ENCODE measurements at regions not wholly inside any gene's neighbourhood (a gene's known extent, or its start where the extent isn't known, plus 50 kb on each side); places are given as distances from the start of the nearest gene placed in this dataset.
"Not testable (repeated sequence)": the region's sequence is repeated elsewhere in the genome, so short reads cannot be mapped to it uniquely, and the experiment has no call there.

DNA sequence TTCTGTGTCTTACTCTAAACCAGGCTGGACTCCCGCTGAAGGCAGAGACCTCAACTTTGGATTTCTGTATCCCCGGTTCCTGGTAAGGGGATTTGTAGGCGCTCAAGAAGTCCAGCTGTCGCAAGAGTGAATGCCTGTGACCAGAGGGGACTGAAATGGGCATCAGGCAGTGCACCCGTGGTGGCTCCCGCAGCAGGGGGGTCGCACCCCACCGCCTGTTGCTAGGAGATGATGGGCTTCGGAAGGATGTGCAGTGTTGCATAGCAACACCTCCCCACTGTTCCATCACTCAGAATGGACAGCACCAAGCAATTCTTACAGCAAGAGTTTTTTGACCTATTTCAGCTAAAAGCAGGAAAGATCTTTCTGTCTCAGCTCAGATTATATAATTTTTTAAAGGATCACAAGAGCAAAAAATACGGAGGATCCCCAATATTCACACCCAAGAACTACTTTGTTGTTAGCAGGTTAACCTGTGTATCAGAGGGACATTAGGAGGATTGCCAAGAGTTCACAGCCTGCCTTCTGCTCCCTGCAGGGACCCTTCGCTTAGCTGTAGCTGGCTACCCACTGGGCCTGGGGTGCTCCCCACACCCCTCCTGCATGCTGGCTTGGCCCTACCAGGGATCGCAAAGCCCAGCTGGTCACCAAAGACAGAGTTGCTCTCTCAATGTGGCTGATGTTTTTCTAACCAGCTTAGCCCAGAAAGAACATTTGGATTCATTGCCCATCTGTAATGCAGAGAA is 63.8 kb downstream of the SOWAHC start:
- peak overlapping the region in 2 of 4 donors; percentile 9 to 41 for H3K27ac ChIP-seq
- TF ChIP-seq POLR2AphosphoS5 (IDR thresholded peaks at IDR 0.05): no peak
- TF ChIP-seq POLR2A (IDR thresholded peaks at IDR 0.05): no peak
- no peak for TF ChIP-seq EP300 (IDR thresholded peaks at IDR 0.05)
- TF ChIP-seq, protein P1, sequence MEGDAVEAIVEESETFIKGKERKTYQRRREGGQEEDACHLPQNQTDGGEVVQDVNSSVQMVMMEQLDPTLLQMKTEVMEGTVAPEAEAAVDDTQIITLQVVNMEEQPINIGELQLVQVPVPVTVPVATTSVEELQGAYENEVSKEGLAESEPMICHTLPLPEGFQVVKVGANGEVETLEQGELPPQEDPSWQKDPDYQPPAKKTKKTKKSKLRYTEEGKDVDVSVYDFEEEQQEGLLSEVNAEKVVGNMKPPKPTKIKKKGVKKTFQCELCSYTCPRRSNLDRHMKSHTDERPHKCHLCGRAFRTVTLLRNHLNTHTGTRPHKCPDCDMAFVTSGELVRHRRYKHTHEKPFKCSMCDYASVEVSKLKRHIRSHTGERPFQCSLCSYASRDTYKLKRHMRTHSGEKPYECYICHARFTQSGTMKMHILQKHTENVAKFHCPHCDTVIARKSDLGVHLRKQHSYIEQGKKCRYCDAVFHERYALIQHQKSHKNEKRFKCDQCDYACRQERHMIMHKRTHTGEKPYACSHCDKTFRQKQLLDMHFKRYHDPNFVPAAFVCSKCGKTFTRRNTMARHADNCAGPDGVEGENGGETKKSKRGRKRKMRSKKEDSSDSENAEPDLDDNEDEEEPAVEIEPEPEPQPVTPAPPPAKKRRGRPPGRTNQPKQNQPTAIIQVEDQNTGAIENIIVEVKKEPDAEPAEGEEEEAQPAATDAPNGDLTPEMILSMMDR (IDR thresholded peaks at IDR 0.05): no peak
- no peak overlapping the region for H3K4me3 ChIP-seq
- H3K4me1 ChIP-seq: peaks cover 0 to 36% (median 29%) of the 10 kb centered on the region in 4 donors
- no peaks in the 10 kb centered on the region for H3K36me3 ChIP-seq
- no peak for DNase-seq
- 87 to 88% methylated on average over 12 of the region's 12 CpGs for WGBS, 2 donors
- intact Hi-C loops (cut with DNase I): no loop called here
- no peaks in the 10 kb centered on the region for H3K9me3 ChIP-seq
- H3K27me3 ChIP-seq: no peaks in the 10 kb centered on the region

DNA sequence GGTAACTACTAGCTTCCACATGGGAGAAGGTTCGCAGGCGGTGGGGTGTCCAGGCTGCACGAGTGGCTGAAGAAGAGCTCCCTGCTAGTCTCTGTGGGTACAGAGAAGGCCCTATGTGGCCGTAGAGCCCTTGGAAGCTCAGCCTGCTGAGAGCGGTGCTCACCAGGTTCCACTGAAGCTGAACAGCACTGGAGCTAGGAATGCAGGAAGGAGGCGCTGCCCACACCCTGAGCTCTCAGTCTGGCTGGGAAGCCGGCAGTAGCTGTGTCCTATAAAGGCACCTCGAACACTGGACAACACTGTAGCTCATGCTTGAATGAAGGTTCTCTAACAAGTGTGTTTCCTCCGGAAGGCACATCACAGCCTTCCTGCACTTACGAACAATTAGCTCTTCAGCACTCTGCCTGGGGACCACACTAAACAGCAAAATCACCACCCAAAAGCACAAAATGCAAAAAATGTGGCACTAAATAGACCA is 64.6 kb downstream of the SOWAHC start:
- H3K36me3 ChIP-seq; H3K9me3 ChIP-seq; DNase-seq; H3K27me3 ChIP-seq; H3K4me3 ChIP-seq; intact Hi-C loops (cut with DNase I): not testable (repeated sequence)
- H3K27ac ChIP-seq: peak overlapping the region in 2 of 4 donors; percentile 17 to 41
- 48 to 75% methylated on average over 10 of the region's 10 CpGs for WGBS, 2 donors
- H3K4me1 ChIP-seq: peaks cover 0 to 36% (median 29%) of the 10 kb centered on the region in 4 donors

DNA sequence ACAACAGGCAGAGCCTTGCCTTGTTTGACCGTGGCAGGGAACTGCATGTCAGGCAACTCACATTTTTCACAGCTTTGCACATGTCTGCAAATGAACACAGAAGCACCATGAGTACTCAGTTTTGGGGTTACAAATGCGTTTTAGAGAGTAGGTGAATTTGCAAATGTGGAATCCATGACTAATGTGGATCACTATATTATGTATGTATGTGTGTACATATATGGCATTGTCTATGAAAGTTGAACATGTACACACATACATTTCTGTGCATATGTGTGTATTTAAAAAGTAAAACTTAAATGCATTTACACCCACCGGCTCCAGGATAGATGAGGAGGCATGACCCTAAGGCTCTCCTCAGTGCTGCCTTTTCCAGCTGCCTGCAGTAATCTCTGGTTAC is 65.1 kb downstream of the SOWAHC start:
- no peak for DNase-seq
- peak overlapping the region in 2 of 4 donors; percentile 17 to 41 for H3K27ac ChIP-seq
- peaks cover 0 to 36% (median 29%) of the 10 kb centered on the region in 4 donors for H3K4me1 ChIP-seq
- WGBS, 2 donors: 80 to 85% methylated on average over 3 of the region's 3 CpGs
- H3K36me3 ChIP-seq: no peaks in the 10 kb centered on the region
- no peak overlapping the region for H3K4me3 ChIP-seq
- intact Hi-C loops (cut with DNase I): no loop called here
- H3K27me3 ChIP-seq: no peaks in the 10 kb centered on the region
- TF ChIP-seq POLR2A (IDR thresholded peaks at IDR 0.05) (no peak), POLR2AphosphoS5 (IDR thresholded peaks at IDR 0.05) (no peak), EP300 (IDR thresholded peaks at IDR 0.05) (no peak)
- TF ChIP-seq, protein P1 (IDR thresholded peaks at IDR 0.05): no peak
- H3K9me3 ChIP-seq: no peaks in the 10 kb centered on the region

DNA sequence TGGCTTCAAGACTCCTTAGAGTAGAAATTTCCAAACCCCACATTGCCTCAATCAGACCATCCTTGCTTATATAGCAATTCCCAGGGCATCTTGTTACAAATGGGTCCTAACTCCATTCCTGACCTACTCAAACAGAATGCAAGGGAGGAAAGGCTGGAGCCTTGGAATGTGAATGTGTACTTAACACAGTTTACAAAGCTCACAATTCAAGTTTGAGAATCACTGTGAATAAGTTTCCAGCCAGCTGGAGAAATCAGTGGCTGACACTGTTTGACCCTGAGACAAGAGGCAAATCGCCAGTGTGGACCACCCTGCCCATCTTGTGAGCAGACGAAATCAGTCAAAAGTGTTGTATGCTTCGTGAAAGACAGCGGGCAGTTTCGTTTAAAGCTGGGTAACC is 65.5 kb downstream of the SOWAHC start:
- Histone ChIP-seq H3K27ac (no peak overlapping the region), H3K36me3 (no peaks in the 10 kb centered on the region), H3K4me1 (peaks cover 0 to 36% (median 29%) of the 10 kb centered on the region in 4 donors), H3K4me3 (no peak overlapping the region), H3K9me3 (no peaks in the 10 kb centered on the region), H3K27me3 (no peaks in the 10 kb centered on the region)
- no peak for DNase-seq
- TF ChIP-seq EP300 (IDR thresholded peaks at IDR 0.05) (no peak), POLR2AphosphoS5 (IDR thresholded peaks at IDR 0.05) (no peak)
- TF ChIP-seq, protein P1 (IDR thresholded peaks at IDR 0.05): no peak
- 79 to 81% methylated on average over 5 of the region's 5 CpGs for WGBS, 2 donors
- intact Hi-C loops (cut with DNase I): no loop called here

DNA sequence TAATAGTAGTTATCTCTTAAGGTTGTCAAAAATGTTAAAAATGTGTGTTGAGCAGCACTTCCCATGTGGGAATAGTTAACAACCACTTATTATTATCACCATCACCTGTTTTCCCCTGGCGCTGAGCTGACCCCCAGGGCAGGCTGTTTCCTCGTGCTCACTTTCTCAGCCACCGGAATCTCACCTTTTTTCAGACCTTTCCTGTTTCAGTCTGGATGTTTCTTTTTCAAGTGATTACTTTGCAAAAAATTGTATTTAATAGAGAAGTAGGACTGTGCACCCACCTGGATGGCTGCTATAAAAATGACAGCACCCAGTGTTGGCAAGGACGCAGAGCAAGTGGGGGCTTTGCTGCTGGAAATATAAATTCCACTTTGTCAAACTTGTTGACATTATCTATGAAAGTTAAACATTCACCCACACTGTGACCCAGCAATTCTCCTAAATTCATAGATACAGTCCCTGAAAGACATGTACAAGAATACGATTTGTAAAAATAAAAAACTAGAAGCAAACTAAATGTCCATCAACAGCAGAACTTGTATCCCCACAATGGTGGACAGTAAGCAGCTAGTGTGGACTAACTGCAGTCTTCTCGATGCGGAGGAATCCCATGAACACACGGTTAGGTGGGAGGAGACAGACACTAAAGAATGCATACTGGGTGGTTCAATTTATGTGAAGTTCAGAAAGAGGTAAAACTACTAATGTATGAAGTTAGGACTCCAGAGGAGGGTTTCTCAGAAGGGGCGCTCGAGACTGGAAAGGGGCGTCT is 66.5 kb downstream of the SOWAHC start:
- H3K4me3 ChIP-seq: no peak overlapping the region
- intact Hi-C loops (cut with DNase I): no loop called here
- H3K36me3 ChIP-seq: no peaks in the 10 kb centered on the region
- no peaks in the 10 kb centered on the region for H3K9me3 ChIP-seq
- no peak for TF ChIP-seq POLR2A (IDR thresholded peaks at IDR 0.05)
- no peak for TF ChIP-seq POLR2AphosphoS5 (IDR thresholded peaks at IDR 0.05)
- TF ChIP-seq, protein P1 (IDR thresholded peaks at IDR 0.05): no peak
- no peak for TF ChIP-seq EP300 (IDR thresholded peaks at IDR 0.05)
- no peaks in the 10 kb centered on the region for H3K27me3 ChIP-seq
- H3K4me1 ChIP-seq: peaks cover 0 to 45% (median 38%) of the 10 kb centered on the region in 4 donors
- H3K27ac ChIP-seq: peak overlapping the region in 1 of 4 donors; percentile 14
- 46 to 65% methylated on average over 11 of the region's 11 CpGs for WGBS, 2 donors
- no peak for DNase-seq

All from sigmoid colon (tissue), 6 donors.